GDM1 (cell line): ENCODE measurements at regions not wholly inside any gene's neighbourhood (a gene's known extent, or its start where the extent isn't known, plus 50 kb on each side); places are given as distances from the start of the nearest gene placed in this dataset.
"Not testable (repeated sequence)": the region's sequence is repeated elsewhere in the genome, so short reads cannot be mapped to it uniquely, and the experiment has no call there.

Experiments used
- DNase-seq: peaks from one replicate; lab custom pipeline; 2025; lab: John Stamatoyannopoulos, UW

GRCh38 chr6:149239573-149240209 lies 77.8 kb upstream of the TAB2 start:
- no peak for DNase-seq

- no peak for DNase-seq
Measured at GRCh38 chr6:149242883-149243282, 74.6 kb upstream of the TAB2 start.

- DNase-seq = no peak
Measured at GRCh38 chr6:149244105-149244504, 73.4 kb upstream of the TAB2 start.

GRCh38 chr6:149246691-149247384 lies 70.7 kb upstream of the TAB2 start:
- no peak for DNase-seq

GRCh38 chr6:149247385-149247763 lies 70.1 kb upstream of the TAB2 start:
- no peak for DNase-seq

GRCh38 chr6:149248263-149248662 lies 69.2 kb upstream of the TAB2 start:
- DNase-seq = not testable (repeated sequence)

- no peak for DNase-seq
Measured at GRCh38 chr6:149248693-149249369, 68.7 kb upstream of the TAB2 start.

GRCh38 chr6:149249370-149250357 lies 67.8 kb upstream of the TAB2 start:
- no peak for DNase-seq

- DNase-seq = no peak
Measured at GRCh38 chr6:149250951-149251350, 66.6 kb upstream of the TAB2 start.

- no peak for DNase-seq
Measured at GRCh38 chr6:149252622-149253021, 64.9 kb upstream of the TAB2 start.

GRCh38 chr6:149254253-149254652 lies 63.3 kb upstream of the TAB2 start:
- DNase-seq = no peak

- DNase-seq = no peak
Measured at GRCh38 chr6:149259753-149260152, 57.8 kb upstream of the TAB2 start.

GRCh38 chr6:149260214-149260874 lies 57.2 kb upstream of the TAB2 start:
- no peak for DNase-seq

GRCh38 chr6:149261364-149262040 lies 56.0 kb upstream of the TAB2 start:
- no peak for DNase-seq

- DNase-seq = no peak
Measured at GRCh38 chr6:149263321-149263720, 54.2 kb upstream of the TAB2 start.

- DNase-seq = no peak
Measured at GRCh38 chr6:149264629-149265028, 52.9 kb upstream of the TAB2 start.

GRCh38 chr6:149265945-149266344 lies 51.6 kb upstream of the TAB2 start:
- no peak for DNase-seq

- no peak for DNase-seq
Measured at GRCh38 chr6:149266659-149267058, 50.9 kb upstream of the TAB2 start.

- DNase-seq = no peak
Measured at GRCh38 chr6:149267072-149267471, 50.4 kb upstream of the TAB2 start.

GRCh38 chr6:149267513-149268043 lies 49.9 kb upstream of the TAB2 start:
- no peak for DNase-seq
